GM18867 (cell line): ENCODE measurements at regions not wholly inside any gene's neighbourhood (a gene's known extent, or its start where the extent isn't known, plus 50 kb on each side); places are given as distances from the start of the nearest gene placed in this dataset.

Source experiments
- ATAC-seq: cut with Tn5 transposase; IDR thresholded peaks from one replicate; pipeline ENCODE4 v1.9.1; 2021; ENCODE audit warnings: mild to moderate bottlenecking, moderate library complexity; ENCODE audit not compliant: unreplicated experiment

DNA sequence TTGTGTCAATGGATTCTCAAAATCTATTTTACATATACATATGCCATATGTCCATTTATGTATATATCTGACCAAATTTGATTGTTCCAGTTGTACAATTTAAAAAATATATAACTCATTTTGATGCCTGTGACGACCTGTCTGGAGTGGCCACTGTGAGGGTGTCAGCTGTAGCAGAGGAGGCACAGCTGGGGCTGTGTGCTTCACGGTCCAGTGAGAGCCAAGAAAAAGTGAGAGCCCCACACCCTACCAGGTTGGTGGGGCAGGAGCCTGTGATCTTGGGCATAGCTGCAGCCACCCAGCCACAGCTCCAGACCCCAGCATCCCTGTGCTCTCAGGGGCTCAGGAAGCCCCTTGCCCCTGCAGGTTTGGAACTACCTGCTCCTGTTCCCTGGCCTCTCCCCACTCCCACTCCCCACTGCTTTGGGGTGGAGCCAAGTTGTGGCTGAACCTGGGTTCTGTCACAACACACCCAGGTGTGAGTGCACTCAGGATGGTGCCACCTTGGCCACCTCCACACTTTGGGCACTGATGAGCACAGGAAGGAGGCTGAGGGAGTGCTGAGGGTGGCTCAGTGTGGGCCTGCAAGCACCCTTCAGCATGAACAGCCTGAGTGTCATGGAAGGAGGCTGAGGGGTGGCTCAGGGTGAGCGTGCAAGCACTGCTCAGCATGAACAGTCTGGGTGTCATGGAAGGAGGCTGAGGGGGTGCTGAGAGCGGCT is 161.1 kb upstream of the ROBO1 start:
- ATAC-seq = no peak

- ATAC-seq = no peak
Observed at GRCh38 chr3:79926522-79926921, 158.7 kb upstream of the ROBO1 start.

DNA sequence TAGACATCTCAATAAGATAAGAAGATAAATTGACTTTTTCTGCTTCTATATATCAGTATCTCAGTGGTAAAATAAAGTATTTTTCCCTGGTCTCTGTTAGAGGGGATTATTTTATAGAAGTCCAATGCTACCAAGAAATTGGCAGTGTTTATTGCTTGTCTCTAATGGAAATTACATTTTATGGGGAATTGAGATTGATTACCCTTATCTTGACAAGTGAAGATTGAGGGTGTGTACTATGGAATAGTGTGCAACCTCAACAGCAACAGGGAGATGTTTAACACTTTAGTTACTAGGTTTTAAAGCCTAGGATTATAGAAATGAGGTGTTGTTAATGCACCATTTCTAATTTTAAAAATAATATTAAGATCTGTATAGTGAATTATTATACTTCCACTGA is 154.8 kb upstream of the ROBO1 start:
- ATAC-seq = no peak

DNA sequence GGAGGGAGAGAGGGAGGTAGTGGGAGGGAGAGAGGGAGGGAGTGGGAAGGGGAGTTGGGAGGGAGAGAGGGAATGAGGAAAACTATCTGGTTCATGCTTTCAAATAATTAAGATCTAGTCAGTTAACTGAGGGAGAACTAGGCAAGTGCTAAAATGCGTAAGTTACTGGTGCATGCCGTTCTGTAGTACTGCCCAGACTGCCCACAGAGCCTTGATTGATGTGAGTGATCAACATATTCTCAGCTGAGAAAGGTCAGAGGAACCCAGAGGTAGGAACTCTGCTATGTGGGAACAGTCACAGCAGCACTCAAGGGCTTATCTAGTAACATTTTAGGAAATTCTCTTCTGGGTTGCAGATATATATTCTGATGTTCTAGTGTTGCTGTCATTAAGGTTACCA is 149.8 kb upstream of the ROBO1 start:
- no peak for ATAC-seq

DNA sequence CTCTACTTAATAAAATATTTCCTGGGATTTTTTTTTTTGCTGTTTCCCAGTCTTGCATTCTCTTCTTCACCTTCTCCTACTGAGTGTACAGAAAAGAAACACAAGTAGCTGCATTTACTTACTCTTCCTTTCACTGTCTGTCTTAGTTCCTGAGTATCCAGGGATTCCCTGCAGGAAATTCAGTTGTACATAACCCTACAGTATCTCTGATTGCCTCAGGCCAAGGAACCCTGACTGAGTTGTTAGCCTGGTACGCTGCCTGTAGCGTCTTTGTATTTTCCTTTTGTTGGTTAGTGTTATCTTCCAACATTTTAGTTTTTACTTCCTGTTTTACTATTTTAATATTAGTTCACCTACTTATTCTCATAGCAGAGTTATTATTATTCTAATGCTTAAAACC is 142.5 kb upstream of the ROBO1 start:
- no peak for ATAC-seq

GRCh38 chr3:79906106-79906505 is 138.3 kb upstream of the ROBO1 start:
- no peak for ATAC-seq

DNA sequence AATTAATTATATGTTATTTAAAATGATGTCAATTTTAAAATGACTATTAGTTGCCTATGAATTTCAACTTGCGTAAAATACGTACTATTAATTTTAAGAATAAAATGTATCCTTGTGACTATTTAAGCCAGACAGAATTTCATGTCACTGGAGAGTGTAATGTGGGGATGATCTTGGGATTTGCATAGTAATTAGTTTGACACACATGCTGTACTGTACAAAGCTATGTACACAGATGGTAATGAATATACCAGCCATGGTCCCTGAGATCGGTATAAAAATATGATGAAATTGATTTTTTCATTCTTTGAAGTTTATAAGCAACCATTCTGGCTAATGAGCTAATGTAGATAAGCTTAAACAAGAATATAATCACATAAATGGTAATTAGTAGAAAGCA is 134.4 kb upstream of the ROBO1 start:
- ATAC-seq = no peak

DNA sequence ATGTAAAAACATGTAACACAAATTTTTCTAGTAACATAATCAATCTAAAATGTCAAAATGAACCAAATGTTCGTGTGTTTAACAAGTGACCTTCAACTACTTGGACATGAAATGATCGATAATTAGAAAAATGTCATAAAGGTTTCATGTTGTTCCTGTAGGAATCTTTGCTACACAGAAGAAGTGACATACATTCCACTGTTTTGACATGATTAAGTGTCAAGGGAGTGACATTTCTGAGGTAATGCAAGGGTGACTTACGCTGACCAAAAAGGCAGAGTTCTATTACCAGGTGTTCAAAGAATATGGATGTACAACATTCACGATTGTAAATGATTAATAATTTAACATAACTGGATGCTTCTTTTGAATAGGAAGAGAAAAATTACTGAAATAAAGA is 131.1 kb upstream of the ROBO1 start:
- ATAC-seq = no peak

DNA sequence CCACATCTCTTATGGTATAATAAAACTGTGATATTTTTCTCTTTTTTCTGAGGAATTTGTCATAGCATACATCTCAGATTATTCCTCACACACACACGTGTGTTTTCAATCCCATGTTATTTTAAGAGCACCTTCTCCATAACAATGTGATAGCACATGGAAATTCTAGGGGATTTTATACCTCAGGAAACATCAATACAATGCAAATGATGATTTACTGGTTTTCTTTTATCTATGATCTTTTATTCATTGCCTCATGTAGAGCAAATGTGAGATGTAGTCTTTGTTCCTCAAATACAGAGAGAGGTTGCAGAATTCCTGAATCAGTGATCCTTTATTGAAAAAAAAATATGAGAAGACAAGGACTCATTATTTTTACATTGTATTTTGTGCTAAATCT is 128.3 kb upstream of the ROBO1 start:
- ATAC-seq = no peak

- no peak for ATAC-seq
Observed at GRCh38 chr3:79887213-79887612, 119.4 kb upstream of the ROBO1 start.

DNA sequence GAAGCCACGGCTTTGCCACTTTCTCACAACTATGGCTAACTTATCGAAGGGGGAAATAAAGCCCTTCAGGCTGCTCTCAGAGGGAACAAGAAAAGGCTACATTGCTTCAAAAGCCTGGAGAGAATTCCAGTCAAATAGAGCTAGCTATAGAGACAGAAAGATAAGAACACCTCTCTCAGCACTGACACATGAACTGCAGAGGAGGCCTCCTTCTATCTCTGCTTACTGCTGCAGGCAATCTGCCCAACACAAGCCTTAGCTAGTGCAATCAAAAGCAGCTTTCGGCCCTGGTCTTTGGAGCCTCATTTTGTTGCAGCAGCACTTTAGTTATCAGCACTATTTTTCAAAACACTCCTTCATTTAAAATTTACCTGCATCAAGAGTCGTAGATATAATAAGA is 118.4 kb upstream of the ROBO1 start:
- ATAC-seq = no peak

GRCh38 chr3:79885407-79885806 is 117.6 kb upstream of the ROBO1 start:
- no peak for ATAC-seq

DNA sequence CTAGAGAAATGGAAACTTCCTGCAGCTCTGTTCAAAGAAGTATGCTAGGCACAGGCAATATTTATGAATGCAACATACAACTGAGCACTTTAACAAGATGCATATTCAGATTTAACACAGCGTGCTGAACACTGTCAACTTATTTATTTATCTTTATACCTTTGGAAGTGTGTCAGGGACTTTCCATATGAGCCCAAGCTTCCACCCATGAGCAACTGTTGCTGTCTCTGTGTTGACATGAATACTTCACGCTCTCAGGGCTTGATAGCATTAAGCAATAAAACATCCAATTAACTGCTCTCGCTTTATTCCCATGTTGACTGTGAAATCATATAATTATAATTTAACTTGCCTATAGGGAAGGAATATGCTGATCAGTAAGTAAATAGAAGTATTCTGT is 116.6 kb upstream of the ROBO1 start:
- ATAC-seq = no peak

GRCh38 chr3:79881431-79881830 is 113.6 kb upstream of the ROBO1 start:
- no peak for ATAC-seq

DNA sequence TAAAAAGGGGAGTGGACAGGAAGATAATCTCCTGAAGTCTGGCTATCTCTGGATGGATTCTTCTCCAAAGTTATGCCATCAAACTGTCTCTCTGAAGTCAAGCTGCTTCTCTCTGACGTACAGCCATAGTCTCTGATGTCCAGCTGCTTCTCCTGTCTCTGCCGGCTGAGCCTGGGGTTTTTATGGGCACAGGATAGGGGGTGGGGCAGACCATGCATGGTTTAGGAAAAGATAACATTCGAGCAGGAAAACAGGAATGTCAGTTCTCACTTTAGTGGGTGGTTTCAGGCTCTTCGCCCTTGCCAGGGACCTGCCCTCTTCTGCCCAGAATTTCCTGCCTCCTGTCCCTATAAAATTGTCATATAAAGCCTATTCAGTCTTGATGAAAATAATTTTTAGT is 110.9 kb upstream of the ROBO1 start:
- no peak for ATAC-seq

GRCh38 chr3:79874646-79875045 is 106.8 kb upstream of the ROBO1 start:
- no peak for ATAC-seq

- no peak for ATAC-seq
Observed at GRCh38 chr3:79872483-79872882, 104.7 kb upstream of the ROBO1 start.

- no peak for ATAC-seq
Observed at GRCh38 chr3:79871656-79872055, 103.9 kb upstream of the ROBO1 start.

- no peak for ATAC-seq
Observed at GRCh38 chr3:79870313-79870620, 102.5 kb upstream of the ROBO1 start.

- ATAC-seq = no peak
Observed at GRCh38 chr3:79869461-79870312, 101.9 kb upstream of the ROBO1 start.

DNA sequence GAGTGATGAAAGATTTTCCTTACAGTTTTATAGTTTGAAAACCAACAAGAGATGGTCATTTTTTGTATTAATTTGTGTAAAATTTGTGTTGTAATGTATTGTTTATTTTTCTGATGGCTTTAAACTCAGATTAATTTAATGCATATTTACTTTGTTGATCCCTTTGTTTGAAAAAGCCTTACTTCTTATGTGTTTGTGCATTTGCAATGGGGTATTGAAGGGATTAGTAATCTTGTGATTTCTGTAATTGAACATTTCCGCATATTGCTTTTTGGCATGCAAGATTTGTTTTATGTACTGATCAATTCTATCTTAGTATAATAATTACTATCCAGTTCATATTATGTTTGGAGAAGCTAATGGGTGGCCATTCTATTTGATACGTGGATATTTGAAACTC is 98.4 kb upstream of the ROBO1 start:
- no peak for ATAC-seq

- no peak for ATAC-seq
Observed at GRCh38 chr3:79864077-79864476, 96.3 kb upstream of the ROBO1 start.

DNA sequence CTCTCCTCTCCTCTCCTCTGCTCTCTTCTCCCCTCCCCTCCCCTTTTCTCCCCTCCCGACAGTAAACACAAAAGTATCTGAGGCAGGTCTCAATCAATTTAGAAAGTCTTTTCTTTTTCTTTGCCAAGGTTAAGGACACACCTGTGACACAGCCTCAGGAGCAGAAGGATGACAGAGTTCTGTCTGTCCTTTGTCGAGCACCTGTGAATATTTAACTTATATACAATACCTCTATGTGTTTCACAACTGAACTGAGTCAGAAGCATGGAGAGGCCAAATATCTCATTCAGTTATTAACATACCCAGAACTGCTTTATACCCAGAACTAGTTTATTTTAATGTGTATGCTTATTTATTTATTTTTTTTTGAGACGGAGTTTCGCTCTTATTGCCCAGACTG is 81.1 kb upstream of the ROBO1 start:
- ATAC-seq = no peak
